A673 (cell line): ENCODE measurements at regions not wholly inside any gene's neighbourhood (a gene's known extent, or its start where the extent isn't known, plus 50 kb on each side); places are given as distances from the start of the nearest gene placed in this dataset.

Experiments used
- BruUV-seq: library from RNA; stranded (reverse); fragments of 400-500 nt; replicated peaks from 2 replicates; lab custom pipeline; 2021; lab: Mats Ljungman, UMichigan
- CTCF ChIA-PET: fragments of 300-600 bp; sonication (Branson Sonifier 250); formaldehyde crosslinking; loops from one replicate; lab custom pipeline; 2022; ENCODE audit warnings: antibody characterized with exemption; lab: Charles Lee
- POLR2A ChIA-PET: fragments of 300-600 bp; sonication (Branson Sonifier 250); formaldehyde crosslinking; loops from one replicate; lab custom pipeline; 2022; ENCODE audit warnings: antibody characterized with exemption; ENCODE audit not compliant: low non-redundant PET; lab: Charles Lee
- DNase-seq: peaks from one replicate; pipeline ENCODE4 v3.0.0-alpha.2; 2015; ENCODE audit warnings: low spot score
- H3K27ac ChIP-seq: fragments of 200-600 bp; sonication (generic); 2 replicates; pipeline ENCODE4 v1.5.1; 2016; ENCODE audit warnings: mixed run types, low read depth, mild to moderate bottlenecking, mixed read lengths, antibody characterized with exemption, low read length; ENCODE audit not compliant: poor library complexity, severe bottlenecking
- H3K27me3 ChIP-seq: fragments of 200-600 bp; sonication (generic); replicated peaks from 2 replicates; pipeline ENCODE4 v1.6.1; 2017; ENCODE audit warnings: mixed run types, low read depth, mild to moderate bottlenecking, mixed read lengths, antibody characterized with exemption, low read length; ENCODE audit not compliant: insufficient read depth, poor library complexity
- H3K36me3 ChIP-seq: fragments of 200-600 bp; sonication (generic); 2 replicates; pipeline ENCODE4 v1.6.1; 2016; ENCODE audit warnings: mixed run types, mild to moderate bottlenecking, mixed read lengths, antibody characterized with exemption, low read length; ENCODE audit not compliant: insufficient read depth, poor library complexity, severe bottlenecking
- H3K4me1 ChIP-seq: fragments of 200-600 bp; sonication (generic); 2 replicates; pipeline ENCODE4 v1.6.1; 2017; ENCODE audit warnings: mixed run types, mild to moderate bottlenecking, mixed read lengths, antibody characterized with exemption, low read length; ENCODE audit not compliant: insufficient read depth, poor library complexity, severe bottlenecking
- H3K4me3 ChIP-seq: fragments of 200-600 bp; sonication (generic); 2 replicates; pipeline ENCODE4 v1.5.1; 2016; ENCODE audit warnings: low read depth, mixed run types, mild to moderate bottlenecking, mixed read lengths, low read length; ENCODE audit not compliant: poor library complexity, severe bottlenecking
- H3K9me3 ChIP-seq: fragments of 200-600 bp; sonication (generic); 2 replicates; pipeline ENCODE4 v1.6.1; 2016; ENCODE audit warnings: mixed run types, low read depth, mild to moderate bottlenecking, mixed read lengths, antibody characterized with exemption, low read length; ENCODE audit not compliant: poor library complexity, severe bottlenecking
- CTCF ChIP-seq: fragments of 300-800, 200-600 bp; sonication (generic); conservative IDR thresholded peaks from 2 replicates; pipeline ENCODE4 v1.5.1; 2017; ENCODE audit warnings: low read depth, mild to moderate bottlenecking, antibody characterized with exemption, low read length, moderate library complexity, mixed read lengths
- EZH2 ChIP-seq: fragments of 200-600 bp; sonication (generic); IDR thresholded peaks from 2 replicates; pipeline ENCODE4 v1.6.1; 2017; ENCODE audit warnings: borderline replicate concordance, low read depth, mild to moderate bottlenecking, mixed read lengths, antibody characterized with exemption, low read length; ENCODE audit not compliant: poor library complexity, severe bottlenecking
- intact Hi-C: fragments of 100-400 bp; cut with micrococcal nuclease; formaldehyde crosslinking; loops from one replicate; pipeline ENCODE4 v1.10.0; 2022; ENCODE audit not compliant: unreplicated experiment

GRCh38 chr7:33736521-33737221 is 168.7 kb upstream of the BMPER start:
- intact Hi-C loops: no loop called here
- no peak overlapping the region for H3K4me3 ChIP-seq
- no peak overlapping the region for H3K27ac ChIP-seq
- no TSS peak for BruUV-seq
- no peak for DNase-seq
- no peaks in the 10 kb centered on the region for H3K4me1 ChIP-seq
- no peaks in the 10 kb centered on the region for H3K9me3 ChIP-seq
- TF ChIP-seq EZH2 (no peak), CTCF (no peak)
- ChIA-PET CTCF (no interaction called here), POLR2A (no interaction called here)
- H3K27me3 ChIP-seq: no peaks in the 10 kb centered on the region
- H3K36me3 ChIP-seq: no peaks in the 10 kb centered on the region

- Histone ChIP-seq H3K9me3 (no peaks in the 10 kb centered on the region), H3K36me3 (no peaks in the 10 kb centered on the region), H3K27me3 (no peaks in the 10 kb centered on the region), H3K4me3 (no peak overlapping the region), H3K27ac (no peak overlapping the region), H3K4me1 (no peaks in the 10 kb centered on the region)
- no peak for DNase-seq
- no TSS peak for BruUV-seq
- TF ChIP-seq EZH2: no peak
- TF ChIP-seq CTCF: no peak
- CTCF ChIA-PET: no interaction called here
- intact Hi-C loops: no loop called here
- POLR2A ChIA-PET: no interaction called here
Observed at GRCh38 chr7:33738260-33738935, 166.9 kb upstream of the BMPER start.

GRCh38 chr7:33739286-33739685 is 166.1 kb upstream of the BMPER start:
- no peak for TF ChIP-seq EZH2
- TF ChIP-seq CTCF: no peak
- no TSS peak for BruUV-seq
- H3K4me1 ChIP-seq: no peaks in the 10 kb centered on the region

More at GRCh38 chr7:33739286-33739685, 166.1 kb upstream of the BMPER start:
- H3K9me3 ChIP-seq: no peaks in the 10 kb centered on the region
- H3K36me3 ChIP-seq: no peaks in the 10 kb centered on the region
- no peak overlapping the region for H3K4me3 ChIP-seq
- POLR2A ChIA-PET: no interaction called here
- intact Hi-C loops: no loop called here
- H3K27me3 ChIP-seq: no peaks in the 10 kb centered on the region
- CTCF ChIA-PET: no interaction called here
- no peak overlapping the region for H3K27ac ChIP-seq
- no peak for DNase-seq
